Kidney epithelial cell (primary cell): ENCODE measurements at regions not wholly inside any gene's neighbourhood (a gene's known extent, or its start where the extent isn't known, plus 50 kb on each side); places are given as distances from the start of the nearest gene placed in this dataset.

Experiments
- DNase-seq: peaks from one replicate; pipeline ENCODE4 v3.0.0-alpha.2; 2010; ENCODE audit warnings: low read depth
- H3K27me3 ChIP-seq: 2 replicates; pipeline ENCODE4 v1.6.0; 2011; ENCODE audit warnings: low read length; ENCODE audit not compliant: control insufficient read depth, insufficient read depth
- H3K36me3 ChIP-seq: 2 replicates; pipeline ENCODE4 v1.5.1; 2011; ENCODE audit warnings: low read length; ENCODE audit not compliant: control insufficient read depth, insufficient read depth
- H3K4me3 ChIP-seq: 2 replicates; pipeline ENCODE4 v1.5.1; 2011; ENCODE audit warnings: low read depth, mild to moderate bottlenecking, control low read depth, low read length
- TF ChIP-seq, protein P1 (sequence below): IDR thresholded peaks from 2 replicates; pipeline ENCODE4 v1.5.1; 2011; ENCODE audit warnings: mild to moderate bottlenecking, moderate library complexity, low read length, control low read depth, inconsistent platforms; ENCODE audit not compliant: insufficient read depth, poor library complexity, severe bottlenecking

DNA sequence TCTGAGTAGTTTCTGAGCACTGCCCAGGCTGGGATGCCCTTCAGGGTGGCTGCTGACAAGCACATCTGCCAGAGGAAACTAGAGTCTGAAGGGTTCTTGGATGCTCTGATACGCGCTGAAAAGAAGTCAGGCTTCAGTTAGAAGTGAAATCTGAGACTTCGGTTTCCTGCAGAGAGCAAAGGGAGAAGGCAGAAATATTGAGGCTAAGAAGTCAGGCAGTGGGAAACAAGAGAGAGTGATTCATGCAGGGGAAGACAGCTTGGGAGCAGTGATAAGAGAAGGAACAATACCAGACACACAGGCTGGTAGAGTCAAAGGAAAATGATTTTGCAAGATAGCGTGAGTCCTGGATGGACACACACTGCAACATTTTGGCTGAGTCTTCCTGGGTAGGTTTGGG, 51.0 kb upstream of the BOD1L2 start:
- no peak for DNase-seq
- Histone ChIP-seq H3K4me3 (no peak overlapping the region), H3K36me3 (no peaks in the 10 kb centered on the region), H3K27me3 (no peaks in the 10 kb centered on the region)
- TF ChIP-seq, protein P1, sequence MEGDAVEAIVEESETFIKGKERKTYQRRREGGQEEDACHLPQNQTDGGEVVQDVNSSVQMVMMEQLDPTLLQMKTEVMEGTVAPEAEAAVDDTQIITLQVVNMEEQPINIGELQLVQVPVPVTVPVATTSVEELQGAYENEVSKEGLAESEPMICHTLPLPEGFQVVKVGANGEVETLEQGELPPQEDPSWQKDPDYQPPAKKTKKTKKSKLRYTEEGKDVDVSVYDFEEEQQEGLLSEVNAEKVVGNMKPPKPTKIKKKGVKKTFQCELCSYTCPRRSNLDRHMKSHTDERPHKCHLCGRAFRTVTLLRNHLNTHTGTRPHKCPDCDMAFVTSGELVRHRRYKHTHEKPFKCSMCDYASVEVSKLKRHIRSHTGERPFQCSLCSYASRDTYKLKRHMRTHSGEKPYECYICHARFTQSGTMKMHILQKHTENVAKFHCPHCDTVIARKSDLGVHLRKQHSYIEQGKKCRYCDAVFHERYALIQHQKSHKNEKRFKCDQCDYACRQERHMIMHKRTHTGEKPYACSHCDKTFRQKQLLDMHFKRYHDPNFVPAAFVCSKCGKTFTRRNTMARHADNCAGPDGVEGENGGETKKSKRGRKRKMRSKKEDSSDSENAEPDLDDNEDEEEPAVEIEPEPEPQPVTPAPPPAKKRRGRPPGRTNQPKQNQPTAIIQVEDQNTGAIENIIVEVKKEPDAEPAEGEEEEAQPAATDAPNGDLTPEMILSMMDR: no peak
